MM.1S (cell line): ENCODE measurements at regions not wholly inside any gene's neighbourhood (a gene's known extent, or its start where the extent isn't known, plus 50 kb on each side); places are given as distances from the start of the nearest gene placed in this dataset.

Experiments used
- CTCF ChIP-seq: fragments of 300-600 bp; sonication (generic); IDR thresholded peaks from 2 replicates; pipeline ENCODE4 v1.5.1; 2016; ENCODE audit warnings: antibody characterized with exemption, low read length, mixed read lengths
- EZH2 ChIP-seq: fragments of 300-600 bp; sonication (generic); optimal IDR thresholded peaks from 2 replicates; pipeline ENCODE3; 2017; ENCODE audit warnings: low read depth, mild to moderate bottlenecking, antibody characterized with exemption, low read length, mixed read lengths
- EZH2phosphoT487 ChIP-seq: fragments of 300-600 bp; sonication (generic); IDR thresholded peaks from 2 replicates; pipeline ENCODE4 v1.6.1; 2018; ENCODE audit warnings: antibody characterized with exemption, low read length

GRCh38 chr7:136104269-136104603 is 127.1 kb upstream of the MTPN start:
- TF ChIP-seq CTCF (no peak), EZH2phosphoT487 (no peak), EZH2 (no peak)
